H9 (cell line): ENCODE measurements at regions not wholly inside any gene's neighbourhood (a gene's known extent, or its start where the extent isn't known, plus 50 kb on each side); places are given as distances from the start of the nearest gene placed in this dataset.

Experiments used
- DNase-seq: peaks from one replicate; pipeline ENCODE4 v3.0.0-alpha.2; 2017
- H2AFZ ChIP-seq: one replicate; pipeline ENCODE4 v1.6.1; 2013; ENCODE audit warnings: mild to moderate bottlenecking, low read length, control low read depth, moderate library complexity
- H2AK5ac ChIP-seq: 2 replicates; pipeline ENCODE4 v1.6.1; 2013; ENCODE audit warnings: low read length, control low read depth, mixed read lengths; ENCODE audit not compliant: insufficient read length
- H2BK120ac ChIP-seq: one replicate; pipeline ENCODE4 v1.6.1; 2013; ENCODE audit warnings: low read depth, mild to moderate bottlenecking, low read length, control low read depth, inconsistent platforms; ENCODE audit not compliant: poor library complexity, severe bottlenecking
- H2BK12ac ChIP-seq: 2 replicates; pipeline ENCODE4 v1.6.1; 2013; ENCODE audit warnings: low read length, control low read depth, mixed read lengths, low read depth; ENCODE audit not compliant: insufficient read length
- H2BK15ac ChIP-seq: 2 replicates; pipeline ENCODE4 v1.6.1; 2013; ENCODE audit warnings: low read depth, low read length, control low read depth
- H2BK20ac ChIP-seq: one replicate; pipeline ENCODE4 v1.6.1; 2013; ENCODE audit warnings: low read depth, mild to moderate bottlenecking, low read length, control low read depth, inconsistent platforms; ENCODE audit not compliant: poor library complexity, severe bottlenecking
- H2BK5ac ChIP-seq: 2 replicates; pipeline ENCODE4 v1.6.1; 2013; ENCODE audit warnings: low read length, control low read depth, mixed read lengths; ENCODE audit not compliant: insufficient read length
- H3K14ac ChIP-seq: 2 replicates; pipeline ENCODE4 v1.6.1; 2013; ENCODE audit warnings: low read length, control low read depth; ENCODE audit not compliant: insufficient read depth
- H3K18ac ChIP-seq: 2 replicates; pipeline ENCODE4 v1.6.1; 2013; ENCODE audit warnings: low read depth, mild to moderate bottlenecking, mixed read lengths, low read length, control low read depth; ENCODE audit not compliant: insufficient read length
- H3K23ac ChIP-seq: 2 replicates; pipeline ENCODE4 v1.6.1; 2013; ENCODE audit warnings: low read length, control low read depth, mixed read lengths, low read depth; ENCODE audit not compliant: insufficient read length
- H3K23me2 ChIP-seq: 2 replicates; pipeline ENCODE4 v1.6.1; 2013; ENCODE audit warnings: low read depth, mild to moderate bottlenecking, mixed read lengths, low read length, control low read depth; ENCODE audit not compliant: insufficient read length, poor library complexity, severe bottlenecking
- H3K27ac ChIP-seq: 2 replicates; pipeline ENCODE4 v1.5.1; 2013; ENCODE audit warnings: low read length, control low read depth, mixed read lengths, low read depth; ENCODE audit not compliant: insufficient read length
- H3K27me3 ChIP-seq: 2 replicates; pipeline ENCODE4 v1.6.1; 2013; ENCODE audit warnings: low read length, control low read depth, inconsistent platforms; ENCODE audit not compliant: insufficient read depth
- H3K4ac ChIP-seq: 2 replicates; pipeline ENCODE4 v1.6.1; 2013; ENCODE audit warnings: low read depth, mild to moderate bottlenecking, control low read depth, inconsistent platforms, low read length, moderate library complexity
- H3K4me1 ChIP-seq: 2 replicates; pipeline ENCODE4 v1.6.1; 2013; ENCODE audit warnings: low read length, control low read depth, inconsistent platforms; ENCODE audit not compliant: insufficient read depth
- H3K4me2 ChIP-seq: 2 replicates; pipeline ENCODE4 v1.6.1; 2013; ENCODE audit warnings: low read length, control low read depth, mixed read lengths; ENCODE audit not compliant: insufficient read length, insufficient read depth
- H3K56ac ChIP-seq: 2 replicates; pipeline ENCODE4 v1.6.1; 2013; ENCODE audit warnings: low read depth, mild to moderate bottlenecking, mixed read lengths, low read length, control low read depth; ENCODE audit not compliant: insufficient read length
- H3K79me1 ChIP-seq: 2 replicates; pipeline ENCODE4 v1.6.1; 2013; ENCODE audit warnings: low read depth, mild to moderate bottlenecking, moderate library complexity, low read length, control low read depth, inconsistent platforms; ENCODE audit not compliant: insufficient read depth, poor library complexity, severe bottlenecking
- H3K79me2 ChIP-seq: 2 replicates; pipeline ENCODE4 v1.6.1; 2013; ENCODE audit warnings: low read length, control low read depth, inconsistent platforms; ENCODE audit not compliant: insufficient read depth
- H3K9ac ChIP-seq: 2 replicates; pipeline ENCODE4 v1.6.1; 2013; ENCODE audit warnings: low read length, control low read depth, mixed read lengths; ENCODE audit not compliant: insufficient read length; ENCODE audit errors: extremely low read depth
- H3K9me3 ChIP-seq: one replicate; pipeline ENCODE4 v1.6.1; 2013; ENCODE audit warnings: low read depth, low read length, inconsistent platforms; ENCODE audit not compliant: control insufficient read depth
- H3T11ph ChIP-seq: one replicate; pipeline ENCODE4 v1.6.1; 2013; ENCODE audit warnings: mild to moderate bottlenecking, low read length, control low read depth, inconsistent platforms
- H4K20me1 ChIP-seq: one replicate; pipeline ENCODE4 v1.6.1; 2013; ENCODE audit not compliant: control insufficient read depth, insufficient read length, insufficient read depth
- H4K5ac ChIP-seq: 2 replicates; pipeline ENCODE4 v1.6.1; 2013; ENCODE audit warnings: low read depth, mild to moderate bottlenecking, mixed read lengths, low read length, control low read depth; ENCODE audit not compliant: insufficient read length
- H4K8ac ChIP-seq: replicated peaks from 2 replicates; pipeline ENCODE4 v1.6.1; 2013; ENCODE audit warnings: low read length, control low read depth, mixed read lengths, low read depth; ENCODE audit not compliant: insufficient read length
- H4K91ac ChIP-seq: 2 replicates; pipeline ENCODE4 v1.6.1; 2013; ENCODE audit warnings: low read depth, mild to moderate bottlenecking, moderate library complexity, mixed read lengths, low read length, control low read depth; ENCODE audit not compliant: insufficient read length
- H3K27ac Mint-ChIP-seq, 3 experiments: 2 replicates in 2 of 3; 3 replicates in 1 of 3; pipeline ENCODE4 v1.8.0; 2020 to 2021; ENCODE audit warnings: mixed read lengths in 3 of 3, mild to moderate bottlenecking in 1 of 3, moderate library complexity in 1 of 3
- H3K27me3 Mint-ChIP-seq: 2 replicates; pipeline ENCODE4 v1.8.0; 2021; ENCODE audit warnings: low read depth, mild to moderate bottlenecking, moderate library complexity, mixed read lengths
- H3K36me3 Mint-ChIP-seq, 3 experiments: 2 replicates in 2 of 3; 3 replicates in 1 of 3; pipeline ENCODE4 v1.8.0; 2020 to 2021; ENCODE audit warnings: low read depth in 3 of 3, mixed read lengths in 3 of 3; ENCODE audit not compliant: insufficient read depth in 1 of 3
- H3K4me1 Mint-ChIP-seq, 2 experiments: 2 replicates each; pipeline ENCODE4 v1.8.0; 2020; ENCODE audit warnings: mixed read lengths in 2 of 2
- H3K4me3 Mint-ChIP-seq, 2 experiments: 2 replicates in 1 of 2; 3 replicates in 1 of 2; pipeline ENCODE4 v1.8.0; 2020 to 2021; ENCODE audit warnings: mild to moderate bottlenecking in 2 of 2, mixed read lengths in 2 of 2, moderate library complexity in 1 of 2
- H3K9me3 Mint-ChIP-seq, 2 experiments: 2 replicates in 1 of 2; 3 replicates in 1 of 2; pipeline ENCODE4 v1.8.0; 2020; ENCODE audit warnings: mild to moderate bottlenecking in 2 of 2, mixed read lengths in 2 of 2, moderate library complexity in 1 of 2
- CTCF ChIP-seq: fragments of 200-600 bp; sonication (generic); conservative IDR thresholded peaks from 3 replicates; pipeline ENCODE4 v1.8.0; 2021; ENCODE audit warnings: antibody characterized with exemption, mild to moderate bottlenecking
- WGBS: extraction: QIAGEN DNeasy Blood & Tissue Kit; methylation state at CpG from one replicate; pipeline ENCODE4 v1.1.7; 2013; ENCODE audit warnings: missing lambda C conversion rate, low lambda C conversion rate, mixed read lengths; ENCODE audit not compliant: insufficient read length; ENCODE audit errors: extremely low coverage; 5-methylcytosine and 5-hydroxymethylcytosine counted together

- Histone ChIP-seq H3K23ac (no peak overlapping the region), H3K79me2 (no peaks in the 10 kb centered on the region), H3K23me2 (no peaks in the 10 kb centered on the region), H2BK20ac (no peak overlapping the region), H3K18ac (no peak overlapping the region), H2BK12ac (no peak overlapping the region), H2BK120ac (no peak overlapping the region), H3K14ac (no peak overlapping the region), H2BK15ac (no peak overlapping the region), H4K20me1 (no peaks in the 10 kb centered on the region), H3K56ac (no peak overlapping the region), H2AK5ac (no peak overlapping the region), H3K27me3 (no peaks in the 10 kb centered on the region), H3K4ac (no peak overlapping the region), H3K79me1 (no peaks in the 10 kb centered on the region), H2BK5ac (no peak overlapping the region), H4K5ac (no peak overlapping the region), H3K4me2 (no peak overlapping the region), H4K8ac (no peak overlapping the region), H4K91ac (no peak overlapping the region), H3T11ph (no peak overlapping the region), H2AFZ (no peak overlapping the region), H3K9me3 (peaks cover 9% of the 10 kb centered on the region), H3K27ac (no peak overlapping the region), H3K4me1 (no peaks in the 10 kb centered on the region), H3K9ac (no peak overlapping the region)
- Mint-ChIP-seq H3K27me3 (no peaks in the 10 kb centered on the region), H3K4me1 (peaks cover 6 to 7% of the 10 kb centered on the region in 2 experiments), H3K36me3 (peaks cover 17 to 27% (median 17%) of the 10 kb centered on the region in 3 experiments), H3K4me3 (no peak overlapping the region), H3K27ac (no peak overlapping the region), H3K9me3 (peaks cover 20 to 27% of the 10 kb centered on the region in 2 experiments)
- DNase-seq: no peak
- TF ChIP-seq CTCF: no peak
- WGBS: no CpG with 5 or more reads among the region's 3 CpGs
Measured at GRCh38 chr5:111627862-111628261, 115.5 kb upstream of the STARD4 start.
